Stimulated activated naive CD8-positive, alpha-beta T cell treated with anti-CD3 and anti-CD28 coated beads, Interleukin-15, Interleukin-2, amounts not matched to agents 100 U/mL and 50 U/mL, for 24 hours (primary cell): ENCODE measurements at regions not wholly inside any gene's neighbourhood (a gene's known extent, or its start where the extent isn't known, plus 50 kb on each side); places are given as distances from the start of the nearest gene placed in this dataset.
A peak's percentile ranks its signal among the peaks of the same experiment; 100 is the strongest.

Source experiments
- ATAC-seq: fragments of 150-1000 bp; cut with Tn5 transposase; one replicate; pipeline ENCODE4 v1.10.0; 2021
- DNase-seq: peaks from one replicate; pipeline ENCODE4 v3.0.0; 2021

DNA sequence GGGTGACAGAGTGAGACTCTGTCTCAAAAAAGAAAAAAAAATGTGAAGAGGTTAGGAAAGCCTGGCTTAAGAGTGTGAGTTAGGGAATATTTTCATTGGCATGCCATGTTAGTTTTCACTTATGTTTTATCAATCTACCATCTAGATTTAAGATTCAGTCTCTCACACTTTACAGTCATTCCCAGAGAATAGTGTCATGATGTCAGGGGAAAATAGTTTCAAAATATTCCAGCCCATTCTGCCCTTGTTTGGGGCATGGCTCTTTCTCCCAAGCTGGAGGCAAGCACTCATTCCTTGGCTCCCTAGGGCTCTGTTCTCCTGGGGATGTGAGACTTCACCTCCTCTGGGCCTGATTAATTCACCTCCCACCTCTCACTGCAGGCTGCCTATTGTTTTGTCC, 331.5 kb downstream of the CXCL12 start:
- DNase-seq (no peak), ATAC-seq (no peak)

GRCh38 chr10:44051584-44052385, 333.1 kb downstream of the CXCL12 start:
- DNase-seq (no peak), ATAC-seq (no peak)

- ATAC-seq (no peak), DNase-seq (no peak)
These were observed 333.8 kb downstream of the CXCL12 start for GRCh38 chr10:44051091-44051490.

GRCh38 chr10:44049301-44050015, 335.4 kb downstream of the CXCL12 start:
- DNase-seq (no peak), ATAC-seq (no peak)

- DNase-seq, result no peak
- ATAC-seq, result no peak
These were observed 337.5 kb downstream of the CXCL12 start for GRCh38 chr10:44047361-44047760.

GRCh38 chr10:44046605-44047004, 338.3 kb downstream of the CXCL12 start:
- no peak for ATAC-seq
- no peak for DNase-seq

GRCh38 chr10:44045020-44045419, 339.9 kb downstream of the CXCL12 start:
- DNase-seq, result no peak
- ATAC-seq, result no peak

GRCh38 chr10:44044549-44044948, 340.3 kb downstream of the CXCL12 start:
- DNase-seq, result no peak
- no peak for ATAC-seq

- DNase-seq, result no peak
- no peak for ATAC-seq
These were observed 341.1 kb downstream of the CXCL12 start for GRCh38 chr10:44043646-44044375.

GRCh38 chr10:44042926-44043602, 341.8 kb downstream of the CXCL12 start:
- no peak for DNase-seq
- ATAC-seq, result peak; percentile 12

DNA sequence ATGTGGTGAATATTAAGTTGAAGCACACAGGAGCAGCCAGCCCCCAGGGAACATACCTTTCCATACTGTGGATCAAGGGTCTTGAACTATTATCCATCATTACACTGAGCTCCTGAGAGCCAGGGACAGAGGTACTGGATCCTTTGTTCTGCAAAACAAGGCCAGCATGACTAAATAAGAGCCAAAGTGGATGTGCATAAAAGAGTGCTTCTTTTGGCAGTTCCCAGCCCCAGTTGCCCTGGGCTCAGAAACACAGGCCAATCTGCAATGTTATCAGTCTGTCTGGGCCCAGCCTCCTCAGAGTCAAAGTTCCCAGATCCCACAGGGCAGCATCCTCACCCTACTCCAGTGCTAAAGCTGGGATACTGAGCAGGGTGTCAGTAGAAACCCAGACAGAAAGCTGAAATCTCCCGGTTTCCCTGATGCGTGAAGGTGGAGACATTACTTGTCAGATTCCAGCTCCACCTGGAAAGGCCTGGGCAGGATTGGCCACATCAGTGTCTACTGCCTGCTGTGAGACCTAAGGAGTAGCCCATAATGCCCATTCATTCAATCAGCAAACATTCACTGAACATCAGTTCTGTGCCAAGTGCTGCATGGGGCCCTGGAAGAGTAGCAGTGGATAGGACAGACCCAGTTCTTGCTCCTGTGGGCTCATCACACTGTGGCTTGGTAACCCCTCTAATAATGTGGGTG, 342.7 kb downstream of the CXCL12 start:
- DNase-seq (no peak), ATAC-seq (peak; percentile 28)

DNA sequence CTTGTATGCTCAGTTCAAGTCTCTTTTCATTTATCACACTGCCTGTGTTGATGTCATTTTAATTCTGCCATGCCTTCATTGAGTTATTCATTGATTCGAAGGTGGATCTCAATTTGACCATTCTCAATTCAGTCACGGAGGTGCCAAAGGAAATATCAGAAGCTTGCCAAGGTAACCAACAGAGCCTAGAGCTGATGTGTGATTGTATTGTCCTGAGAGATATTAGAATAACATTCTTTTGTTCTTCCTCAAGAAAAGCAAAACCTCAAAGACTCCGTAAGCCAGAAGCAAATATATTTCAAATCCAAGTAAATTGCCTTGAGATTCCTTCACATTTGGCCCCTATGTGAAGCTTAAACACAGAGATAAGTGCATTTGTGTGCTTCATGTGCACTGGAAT, 345.3 kb downstream of the CXCL12 start:
- ATAC-seq (no peak), DNase-seq (no peak)

DNA sequence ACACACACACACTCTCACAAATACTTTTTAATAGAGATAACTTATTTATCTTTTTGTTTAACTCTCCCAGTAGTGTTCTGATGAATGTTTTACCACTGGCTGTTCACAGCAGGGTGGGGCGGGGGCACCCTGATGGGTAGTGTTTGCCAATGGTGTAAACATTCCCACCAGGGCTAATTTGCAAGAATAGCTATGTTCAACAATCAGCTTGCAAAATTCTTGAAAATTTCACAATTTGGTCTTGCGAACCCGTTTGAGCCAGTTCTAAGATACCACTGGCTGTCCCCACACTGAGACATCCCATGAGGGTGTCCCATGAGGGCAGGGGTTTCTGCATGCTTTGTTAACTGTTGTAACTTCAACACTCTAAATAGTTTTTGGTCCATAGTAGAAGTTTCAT, 348.5 kb downstream of the CXCL12 start:
- no peak for DNase-seq
- no peak for ATAC-seq

GRCh38 chr10:44035474-44036197, 349.3 kb downstream of the CXCL12 start:
- ATAC-seq (no peak), DNase-seq (no peak)

DNA sequence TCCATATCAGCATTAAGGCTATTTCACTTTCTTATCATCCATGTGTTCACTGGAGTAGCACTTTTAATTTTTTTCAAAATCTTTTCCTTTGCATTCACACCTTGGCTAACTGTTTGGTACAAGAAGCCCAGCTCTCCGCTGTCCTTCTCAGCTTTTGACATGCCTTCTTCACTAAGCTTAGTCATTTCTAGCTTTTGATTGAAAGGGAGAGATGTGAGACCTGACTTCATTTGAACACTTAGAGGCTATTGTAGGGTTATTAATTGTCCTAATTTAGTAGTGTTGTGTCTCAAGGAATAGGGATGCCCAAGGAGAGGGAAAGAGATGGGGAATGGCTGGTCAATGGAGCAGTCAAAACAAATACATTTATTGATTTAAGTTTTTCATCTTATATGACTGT, 350.0 kb downstream of the CXCL12 start:
- DNase-seq (no peak), ATAC-seq (no peak)

GRCh38 chr10:44033008-44033407, 351.9 kb downstream of the CXCL12 start:
- ATAC-seq (no peak), DNase-seq (no peak)

DNA sequence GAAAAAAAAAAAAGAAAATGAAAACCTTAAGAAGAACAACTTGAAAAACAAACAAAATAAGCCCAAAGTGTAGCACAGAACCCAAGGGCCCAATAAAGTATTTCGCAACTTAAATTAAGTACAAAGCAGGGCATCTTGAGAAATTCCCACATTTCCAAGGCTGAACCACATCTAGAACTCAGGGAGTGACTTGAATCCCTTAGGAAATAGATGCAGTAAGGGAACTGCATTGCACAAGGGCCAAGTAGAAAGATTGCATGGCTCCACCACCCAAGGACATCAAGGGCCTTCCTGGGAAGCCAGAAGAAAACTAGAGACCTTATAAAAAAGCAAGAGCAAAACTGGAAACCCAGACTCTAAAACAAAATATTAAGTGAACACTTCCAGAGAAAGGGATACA, 352.7 kb downstream of the CXCL12 start:
- no peak for ATAC-seq

GRCh38 chr10:44030738-44031137, 354.2 kb downstream of the CXCL12 start:
- ATAC-seq (no peak), DNase-seq (no peak)

More for the DNA sequence above, 352.7 kb downstream of the CXCL12 start:
- no peak for DNase-seq

- peak; percentile 13 for DNase-seq
These were observed 354.8 kb downstream of the CXCL12 start for GRCh38 chr10:44030132-44030531.

DNA sequence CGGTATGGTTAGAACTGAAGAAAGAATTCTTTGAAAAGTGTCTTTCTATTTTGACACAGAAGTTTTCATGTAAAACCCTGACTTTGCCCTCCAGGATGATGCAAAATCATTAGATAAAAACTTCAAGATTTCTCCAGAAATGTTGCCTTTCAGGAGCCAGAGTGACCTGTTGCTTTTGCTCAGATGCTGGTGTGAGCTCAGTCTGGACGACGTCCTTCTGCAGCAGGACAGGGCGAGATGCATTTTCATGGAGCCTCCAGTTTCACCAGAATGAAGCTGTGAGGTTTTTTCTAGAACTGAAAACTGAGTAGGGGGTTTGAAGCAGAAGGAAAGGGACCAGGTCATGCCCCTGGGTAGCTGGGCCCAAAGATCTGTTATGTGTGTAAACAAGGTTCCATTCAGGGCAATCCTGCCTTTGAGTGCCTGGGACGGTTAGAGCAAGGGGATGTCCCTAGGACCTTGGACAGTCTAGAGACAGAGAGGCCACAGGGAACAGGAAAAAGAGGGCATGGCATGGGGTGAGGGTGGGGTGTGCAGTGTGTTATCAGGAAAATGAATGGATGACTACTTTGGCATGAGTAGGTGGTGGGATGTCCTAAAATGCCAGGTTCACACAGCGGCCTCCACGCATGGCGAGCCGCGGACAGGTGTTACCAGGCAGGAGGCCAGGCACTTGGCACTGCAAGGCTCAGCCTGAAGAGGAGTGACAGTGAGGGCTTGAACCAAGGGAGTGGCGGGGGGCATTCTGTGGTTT, 356.3 kb downstream of the CXCL12 start:
- DNase-seq (no peak), ATAC-seq (no peak)

More at GRCh38 chr10:44030132-44030531, 354.8 kb downstream of the CXCL12 start:
- no peak for ATAC-seq
